Effector memory CD4-positive, alpha-beta T cell (primary cell): ENCODE measurements at regions not wholly inside any gene's neighbourhood (a gene's known extent, or its start where the extent isn't known, plus 50 kb on each side); places are given as distances from the start of the nearest gene placed in this dataset.

Experiments used
- DNase-seq, 3 donors: peaks; one replicate each; pipeline ENCODE4 v3.0.0-alpha.2; 2020
- H3K27ac ChIP-seq: 2 replicates; pipeline ENCODE4 v1.7.0; 2013; ENCODE audit warnings: mild to moderate bottlenecking, low read length, moderate library complexity; ENCODE audit not compliant: insufficient read depth, poor library complexity, severe bottlenecking
- H3K27me3 ChIP-seq: replicated peaks from 2 replicates; pipeline ENCODE4 v1.7.0; 2013; ENCODE audit warnings: mild to moderate bottlenecking, low read length; ENCODE audit not compliant: insufficient read depth, control insufficient read depth, poor library complexity, severe bottlenecking
- H3K36me3 ChIP-seq: 2 replicates; pipeline ENCODE4 v1.7.0; 2013; ENCODE audit warnings: mild to moderate bottlenecking, low read length, moderate library complexity; ENCODE audit not compliant: control insufficient read depth, insufficient read depth
- H3K4me1 ChIP-seq: 2 replicates; pipeline ENCODE4 v1.7.0; 2013; ENCODE audit warnings: low read length, mild to moderate bottlenecking; ENCODE audit not compliant: control insufficient read depth, insufficient read depth, poor library complexity, severe bottlenecking
- H3K4me3 ChIP-seq: 2 replicates; pipeline ENCODE4 v1.7.0; 2013; ENCODE audit warnings: low read length, low read depth, mild to moderate bottlenecking; ENCODE audit not compliant: insufficient read depth, poor library complexity, severe bottlenecking
- H3K9me3 ChIP-seq: 2 replicates; pipeline ENCODE4 v1.7.0; 2013; ENCODE audit warnings: mild to moderate bottlenecking, low read length, moderate library complexity; ENCODE audit not compliant: control insufficient read depth

DNA sequence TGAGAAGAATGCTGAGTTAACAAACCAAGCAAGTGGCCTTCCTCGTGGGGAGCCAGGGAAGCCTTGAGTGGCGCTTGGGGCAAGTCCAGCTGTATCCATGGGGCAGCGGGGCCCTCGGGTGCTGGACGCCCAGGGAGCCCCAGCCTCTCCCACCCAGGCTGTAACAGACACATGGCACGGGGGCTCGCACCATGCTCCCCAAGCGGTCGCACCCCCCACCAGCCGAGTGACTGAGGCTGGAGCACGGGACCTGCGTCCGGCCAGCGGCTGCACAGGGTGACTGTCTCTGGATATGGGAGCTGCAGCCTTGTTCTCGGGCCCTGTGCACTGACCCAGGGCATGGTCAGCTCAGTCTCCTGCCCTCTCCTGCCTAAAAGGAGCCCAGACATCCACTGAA lies 53.9 kb upstream of the ACTRT2 start:
- Histone ChIP-seq H3K36me3 (no peaks in the 10 kb centered on the region), H3K4me1 (no peaks in the 10 kb centered on the region), H3K4me3 (no peak overlapping the region), H3K27ac (no peak overlapping the region), H3K9me3 (no peaks in the 10 kb centered on the region), H3K27me3 (no peaks in the 10 kb centered on the region)
- no peak for DNase-seq

DNA sequence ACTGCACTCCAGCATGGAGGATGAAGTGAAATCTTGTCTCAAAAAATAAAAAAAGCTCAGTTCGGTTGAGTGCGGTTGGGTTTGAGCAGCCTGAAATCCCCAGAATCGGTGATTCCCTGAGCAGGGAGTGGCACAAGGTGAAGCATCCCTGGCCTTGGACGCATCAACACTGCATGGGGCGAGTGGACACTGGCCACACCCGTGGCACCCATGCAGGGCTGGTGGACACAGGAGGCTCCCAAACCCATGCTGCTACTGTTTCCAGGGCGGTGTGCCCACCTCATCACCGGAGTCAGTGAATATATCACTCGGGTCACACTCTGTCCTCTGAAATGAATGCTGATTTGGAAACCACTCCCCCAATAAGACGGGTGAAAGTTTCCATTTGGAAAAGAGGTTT lies 53.4 kb upstream of the ACTRT2 start:
- Histone ChIP-seq H3K4me3 (no peak overlapping the region), H3K9me3 (no peaks in the 10 kb centered on the region), H3K36me3 (no peaks in the 10 kb centered on the region), H3K4me1 (no peaks in the 10 kb centered on the region), H3K27me3 (no peaks in the 10 kb centered on the region), H3K27ac (no peak overlapping the region)
- no peak for DNase-seq

GRCh38 chr1:2968471-2968881 lies 52.8 kb upstream of the ACTRT2 start:
- H3K27me3 ChIP-seq: no peaks in the 10 kb centered on the region
- no peaks in the 10 kb centered on the region for H3K9me3 ChIP-seq
- no peak overlapping the region for H3K27ac ChIP-seq
- no peak overlapping the region for H3K4me3 ChIP-seq
- no peaks in the 10 kb centered on the region for H3K36me3 ChIP-seq
- DNase-seq: no peak
- no peaks in the 10 kb centered on the region for H3K4me1 ChIP-seq

DNA sequence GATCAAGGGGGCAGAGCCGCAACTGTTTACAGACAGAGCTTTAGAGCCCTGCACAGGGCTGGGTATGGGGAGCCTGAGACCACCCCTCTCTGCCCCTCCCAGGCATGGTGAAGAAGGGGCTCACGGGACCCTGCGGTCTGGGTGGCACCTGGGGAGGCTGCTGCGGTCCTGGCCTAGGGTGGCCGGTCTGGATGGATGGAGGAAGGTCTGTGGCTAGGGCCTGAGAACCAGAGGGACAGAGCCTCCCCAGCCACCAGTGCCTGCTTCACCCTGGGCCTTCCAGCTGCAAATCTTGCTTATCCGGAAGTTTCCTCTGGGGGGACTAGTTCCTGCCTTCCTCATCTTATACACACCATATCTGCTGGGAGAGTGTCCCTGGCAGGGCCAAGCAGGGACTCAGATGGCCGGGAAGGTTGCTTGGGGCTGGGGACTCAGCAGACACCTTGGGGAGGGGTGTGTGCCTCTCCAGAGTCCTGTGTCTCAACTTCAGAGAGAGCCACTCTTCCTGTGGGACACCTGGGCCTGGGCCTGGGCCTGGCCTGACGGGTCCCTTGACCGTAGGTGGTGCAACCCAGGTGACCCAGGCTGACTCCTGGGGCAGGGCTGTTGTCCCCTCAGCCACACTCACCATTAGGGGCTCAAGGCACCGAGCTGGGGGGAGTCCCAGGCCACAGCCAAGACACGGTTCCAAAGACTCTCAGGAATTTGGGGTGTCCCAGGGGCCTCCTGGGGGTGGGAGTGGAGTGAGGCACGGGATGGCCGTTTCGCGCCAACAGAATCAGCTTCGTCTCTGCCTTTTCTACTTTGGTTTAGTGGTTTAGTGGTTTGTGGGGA lies 52.0 kb upstream of the ACTRT2 start:
- H3K27ac ChIP-seq: no peak overlapping the region
- DNase-seq: no peak
- no peaks in the 10 kb centered on the region for H3K4me1 ChIP-seq
- no peaks in the 10 kb centered on the region for H3K36me3 ChIP-seq
- no peak overlapping the region for H3K4me3 ChIP-seq
- H3K9me3 ChIP-seq: no peaks in the 10 kb centered on the region
- H3K27me3 ChIP-seq: no peaks in the 10 kb centered on the region

- no peaks in the 10 kb centered on the region for H3K27me3 ChIP-seq
- H3K36me3 ChIP-seq: no peaks in the 10 kb centered on the region
- no peaks in the 10 kb centered on the region for H3K9me3 ChIP-seq
- no peak overlapping the region for H3K4me3 ChIP-seq
- no peaks in the 10 kb centered on the region for H3K4me1 ChIP-seq
- no peak for DNase-seq
- H3K27ac ChIP-seq: no peak overlapping the region
Observed at GRCh38 chr1:2969845-2970291, 51.4 kb upstream of the ACTRT2 start.

DNA sequence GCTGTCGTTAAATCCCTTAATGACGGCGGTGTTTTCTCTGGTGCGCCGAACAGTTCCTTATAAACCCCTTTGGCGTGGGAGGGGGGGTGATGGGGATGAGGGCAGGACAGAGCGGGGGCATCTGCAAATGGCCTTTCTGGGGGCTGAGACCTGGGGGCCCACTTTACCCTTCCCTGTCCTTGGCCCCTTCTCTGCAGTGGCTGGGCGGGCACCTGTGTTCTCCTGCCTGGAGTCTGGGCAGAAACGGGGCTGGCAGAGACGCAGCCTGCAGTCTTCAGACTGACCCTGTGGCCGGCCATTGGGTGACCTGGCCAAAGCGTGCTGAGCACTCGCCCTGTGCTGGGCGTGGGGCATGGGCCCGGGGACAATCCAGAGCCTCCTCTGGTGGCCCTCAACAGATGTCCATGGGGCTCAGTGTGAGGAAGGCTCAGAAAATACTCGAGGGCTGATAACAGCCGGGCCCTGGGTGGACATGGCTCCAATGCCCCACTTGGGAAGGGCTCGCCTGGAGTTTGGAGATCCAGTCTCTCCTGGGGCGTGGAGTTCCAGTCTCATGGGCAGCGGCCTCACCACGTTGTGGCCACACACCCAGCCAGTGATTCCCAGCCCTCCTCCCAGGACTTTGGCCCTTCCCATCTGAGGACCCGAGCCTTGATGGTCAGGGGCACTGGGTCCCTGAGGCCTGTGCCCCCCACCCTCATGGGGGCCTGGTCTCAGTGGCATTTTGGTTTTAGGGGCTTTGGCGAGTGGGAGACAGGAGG lies 50.8 kb upstream of the ACTRT2 start:
- H3K27ac ChIP-seq: no peak overlapping the region
- DNase-seq: no peak
- H3K4me1 ChIP-seq: no peaks in the 10 kb centered on the region
- H3K36me3 ChIP-seq: no peaks in the 10 kb centered on the region
- no peaks in the 10 kb centered on the region for H3K27me3 ChIP-seq
- no peaks in the 10 kb centered on the region for H3K9me3 ChIP-seq
- H3K4me3 ChIP-seq: no peak overlapping the region

GRCh38 chr1:2971101-2971501 lies 50.2 kb upstream of the ACTRT2 start:
- H3K9me3 ChIP-seq: no peaks in the 10 kb centered on the region
- DNase-seq: no peak
- H3K4me3 ChIP-seq: no peak overlapping the region
- H3K27me3 ChIP-seq: no peaks in the 10 kb centered on the region
- H3K36me3 ChIP-seq: no peaks in the 10 kb centered on the region
- no peaks in the 10 kb centered on the region for H3K4me1 ChIP-seq
- H3K27ac ChIP-seq: no peak overlapping the region
